ENCODE measurements at regions not wholly inside any gene's neighbourhood (a gene's known extent, or its start where the extent isn't known, plus 50 kb on each side); places are given as distances from the start of the nearest gene placed in this dataset.

DNA sequence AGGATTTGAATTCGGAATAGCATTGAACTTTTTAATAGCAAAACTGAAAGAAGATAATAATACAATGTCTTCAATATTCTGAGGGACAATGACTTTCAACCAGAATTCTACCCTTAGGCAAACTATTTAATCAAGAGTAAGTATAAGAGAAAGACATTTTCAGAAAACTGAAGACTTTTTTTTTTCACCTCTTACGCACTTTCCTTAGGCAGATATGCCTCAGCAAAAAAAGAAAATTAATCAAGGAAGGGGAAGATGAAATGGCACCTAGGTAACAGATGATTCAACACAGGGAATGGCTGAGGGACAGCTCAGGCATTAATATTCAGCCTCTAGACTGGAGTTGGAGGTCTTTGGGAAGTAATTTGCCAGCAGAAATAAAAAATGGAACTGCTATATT is 184.9 kb downstream of the URB2 start:
- TF ChIP-seq EZH2 (IDR thresholded peaks at IDR 0.05; ENCODE audit: low read length) (no peak), CTCF (optimal IDR thresholded peaks at IDR 0.05 in 1 of 3, IDR thresholded peaks at IDR 0.05 in 1 of 3, conservative IDR thresholded peaks at IDR 0.05 in 1 of 3; ENCODE audit: extremely low read depth in 1 of 3, insufficient read depth in 2 of 3, low read length in 3 of 3) (no peak)
- no peak for FAIRE-seq

GRCh38 chr1:229812148-229812547 is 186.1 kb downstream of the URB2 start:
- Histone ChIP-seq H3K9me3 (ENCODE audit: control insufficient read depth, low read depth, low read length) (peaks cover 5% of the 10 kb centered on the region), H3K4me3 (ENCODE audit: control insufficient read depth in 2 of 3, extremely low read depth in 1 of 3, insufficient read depth in 2 of 3, low read depth in 1 of 3, low read length in 3 of 3) (no peak overlapping the region), H3K79me2 (ENCODE audit: control insufficient read depth, insufficient read depth, low read length) (no peaks in the 10 kb centered on the region), H3K27me3 (ENCODE audit: control insufficient read depth, extremely low read depth, insufficient read depth, low read length) (peaks cover 4% of the 10 kb centered on the region), H3K9me1 (ENCODE audit: control insufficient read depth, extremely low read depth, insufficient read depth, low read length) (no peaks in the 10 kb centered on the region), H3K36me3 (ENCODE audit: control insufficient read depth in 2 of 2, extremely low read depth in 1 of 2, insufficient read depth in 2 of 2, low read length in 2 of 2) (no peaks in the 10 kb centered on the region), H4K20me1 (ENCODE audit: control insufficient read depth, extremely low read depth, insufficient read depth, low read length) (no peaks in the 10 kb centered on the region), H3K4me1 (ENCODE audit: control insufficient read depth, extremely low read depth, insufficient read depth, low read length) (no peaks in the 10 kb centered on the region), H3K27ac (ENCODE audit: control insufficient read depth, insufficient read depth, low read length) (no peak overlapping the region), H2AFZ (ENCODE audit: control insufficient read depth, low read length) (no peak overlapping the region), H3K9ac (ENCODE audit: control insufficient read depth, extremely low read depth, insufficient read depth, low read length) (no peak overlapping the region), H3K4me2 (ENCODE audit: control insufficient read depth, extremely low read depth, insufficient read depth, low read depth, low read length) (no peak overlapping the region)
- FAIRE-seq: no peak
- no peak for DNase-seq (ENCODE audit: low read depth, low spot score)
- dilution Hi-C loops (cut with MboI; ENCODE audit: extremely low pct_ligation_motif_present, low sequenced_read_pairs): no loop called here
- TF ChIP-seq EZH2 (IDR thresholded peaks at IDR 0.05; ENCODE audit: low read length) (no peak), CTCF (optimal IDR thresholded peaks at IDR 0.05 in 1 of 3, IDR thresholded peaks at IDR 0.05 in 1 of 3, conservative IDR thresholded peaks at IDR 0.05 in 1 of 3; ENCODE audit: extremely low read depth in 1 of 3, insufficient read depth in 2 of 3, low read length in 3 of 3) (no peak)

More for the DNA sequence above, 184.9 kb downstream of the URB2 start:
- dilution Hi-C loops (cut with MboI; ENCODE audit: extremely low pct_ligation_motif_present, low sequenced_read_pairs): no loop called here
- H2AFZ ChIP-seq (ENCODE audit: control insufficient read depth, low read length): no peak overlapping the region
- no peak overlapping the region for H3K27ac ChIP-seq (ENCODE audit: control insufficient read depth, insufficient read depth, low read length)
- no peaks in the 10 kb centered on the region for H3K79me2 ChIP-seq (ENCODE audit: control insufficient read depth, insufficient read depth, low read length)
- no peak overlapping the region for H3K9ac ChIP-seq (ENCODE audit: control insufficient read depth, extremely low read depth, insufficient read depth, low read length)
- H3K9me1 ChIP-seq (ENCODE audit: control insufficient read depth, extremely low read depth, insufficient read depth, low read length): no peaks in the 10 kb centered on the region
- H3K4me3 ChIP-seq (ENCODE audit: control insufficient read depth in 2 of 3, extremely low read depth in 1 of 3, insufficient read depth in 2 of 3, low read depth in 1 of 3, low read length in 3 of 3): no peak overlapping the region
- H3K4me2 ChIP-seq (ENCODE audit: control insufficient read depth, extremely low read depth, insufficient read depth, low read depth, low read length): no peak overlapping the region
- peaks cover 5% of the 10 kb centered on the region for H3K9me3 ChIP-seq (ENCODE audit: control insufficient read depth, low read depth, low read length)
- H4K20me1 ChIP-seq (ENCODE audit: control insufficient read depth, extremely low read depth, insufficient read depth, low read length): no peaks in the 10 kb centered on the region
- H3K27me3 ChIP-seq (ENCODE audit: control insufficient read depth, extremely low read depth, insufficient read depth, low read length): peaks cover 4% of the 10 kb centered on the region
- no peaks in the 10 kb centered on the region for H3K36me3 ChIP-seq (ENCODE audit: control insufficient read depth in 2 of 2, extremely low read depth in 1 of 2, insufficient read depth in 2 of 2, low read length in 2 of 2)
- no peak for DNase-seq (ENCODE audit: low read depth, low spot score)
- no peaks in the 10 kb centered on the region for H3K4me1 ChIP-seq (ENCODE audit: control insufficient read depth, extremely low read depth, insufficient read depth, low read length)

Measured in keratinocyte (primary cell).